GM12873 (cell line): ENCODE measurements at regions not wholly inside any gene's neighbourhood (a gene's known extent, or its start where the extent isn't known, plus 50 kb on each side); places are given as distances from the start of the nearest gene placed in this dataset.
A peak's percentile ranks its signal among the peaks of the same experiment; 100 is the strongest.

Source experiments
- TF ChIP-seq, protein P1 (sequence below): IDR thresholded peaks from 2 replicates; pipeline ENCODE4 v1.5.1; 2012; ENCODE audit warnings: low read depth, mild to moderate bottlenecking, moderate library complexity, low read length, control low read depth; ENCODE audit not compliant: insufficient read depth; ENCODE audit errors: missing control alignments

DNA sequence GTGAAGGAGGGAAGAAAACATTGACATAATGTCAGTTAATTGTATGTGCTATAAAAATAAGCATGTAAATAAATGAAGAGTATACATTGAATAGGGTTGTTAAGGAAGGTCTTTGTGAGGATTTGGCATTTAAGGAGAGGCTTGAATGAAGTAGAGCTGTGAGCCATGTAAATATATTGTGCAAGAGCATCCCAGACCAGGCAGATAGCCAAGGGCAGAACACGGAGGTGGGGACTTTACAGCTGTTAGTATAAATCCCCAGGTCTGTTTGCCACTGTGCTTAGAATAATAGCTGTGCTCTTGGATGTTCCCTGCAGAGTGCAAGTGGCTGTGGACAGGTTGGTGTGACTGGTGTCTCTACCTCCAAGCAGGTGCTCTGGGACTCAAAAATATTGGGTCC is 211.7 kb downstream of the LRRC70 start:
- TF ChIP-seq, protein P1, sequence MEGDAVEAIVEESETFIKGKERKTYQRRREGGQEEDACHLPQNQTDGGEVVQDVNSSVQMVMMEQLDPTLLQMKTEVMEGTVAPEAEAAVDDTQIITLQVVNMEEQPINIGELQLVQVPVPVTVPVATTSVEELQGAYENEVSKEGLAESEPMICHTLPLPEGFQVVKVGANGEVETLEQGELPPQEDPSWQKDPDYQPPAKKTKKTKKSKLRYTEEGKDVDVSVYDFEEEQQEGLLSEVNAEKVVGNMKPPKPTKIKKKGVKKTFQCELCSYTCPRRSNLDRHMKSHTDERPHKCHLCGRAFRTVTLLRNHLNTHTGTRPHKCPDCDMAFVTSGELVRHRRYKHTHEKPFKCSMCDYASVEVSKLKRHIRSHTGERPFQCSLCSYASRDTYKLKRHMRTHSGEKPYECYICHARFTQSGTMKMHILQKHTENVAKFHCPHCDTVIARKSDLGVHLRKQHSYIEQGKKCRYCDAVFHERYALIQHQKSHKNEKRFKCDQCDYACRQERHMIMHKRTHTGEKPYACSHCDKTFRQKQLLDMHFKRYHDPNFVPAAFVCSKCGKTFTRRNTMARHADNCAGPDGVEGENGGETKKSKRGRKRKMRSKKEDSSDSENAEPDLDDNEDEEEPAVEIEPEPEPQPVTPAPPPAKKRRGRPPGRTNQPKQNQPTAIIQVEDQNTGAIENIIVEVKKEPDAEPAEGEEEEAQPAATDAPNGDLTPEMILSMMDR = no peak

DNA sequence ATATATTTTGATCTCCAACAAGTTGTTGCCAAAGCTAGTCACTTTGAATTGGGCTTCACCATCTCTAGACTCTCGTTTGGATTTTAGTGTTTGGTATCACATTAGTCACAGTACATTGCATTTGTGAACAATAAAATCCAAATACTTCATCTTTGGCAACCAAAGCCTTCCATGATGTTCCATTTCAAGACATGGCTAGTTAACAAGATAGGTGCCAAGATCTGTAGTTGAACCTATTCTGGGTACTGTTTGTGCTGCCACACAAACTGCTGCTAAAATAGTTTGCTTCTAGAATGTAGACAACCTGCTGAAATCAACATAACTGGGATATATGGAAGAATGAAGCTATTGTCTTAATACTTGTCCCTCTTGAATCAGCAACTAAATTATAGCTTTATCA is 207.5 kb downstream of the LRRC70 start:
- TF ChIP-seq, protein P1 = no peak

DNA sequence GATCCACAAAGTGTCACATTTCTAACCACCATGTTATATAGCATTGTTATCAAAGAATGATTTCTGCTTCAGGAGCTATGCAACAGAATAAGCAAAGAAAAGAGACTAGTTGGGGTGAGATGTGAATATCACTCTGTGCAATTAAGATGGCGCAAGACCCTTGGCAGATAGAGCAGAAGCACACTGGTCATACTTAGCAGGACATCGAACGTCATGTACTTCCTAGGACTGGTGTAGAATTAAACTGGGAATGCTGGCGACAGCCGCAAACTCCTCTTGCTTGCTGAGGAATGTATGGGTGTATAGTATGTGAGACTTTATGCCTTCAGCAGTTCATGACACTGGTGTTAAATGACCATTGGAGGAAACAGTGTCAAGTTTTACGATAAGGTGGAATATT is 207.0 kb downstream of the LRRC70 start:
- TF ChIP-seq, protein P1 = no peak

DNA sequence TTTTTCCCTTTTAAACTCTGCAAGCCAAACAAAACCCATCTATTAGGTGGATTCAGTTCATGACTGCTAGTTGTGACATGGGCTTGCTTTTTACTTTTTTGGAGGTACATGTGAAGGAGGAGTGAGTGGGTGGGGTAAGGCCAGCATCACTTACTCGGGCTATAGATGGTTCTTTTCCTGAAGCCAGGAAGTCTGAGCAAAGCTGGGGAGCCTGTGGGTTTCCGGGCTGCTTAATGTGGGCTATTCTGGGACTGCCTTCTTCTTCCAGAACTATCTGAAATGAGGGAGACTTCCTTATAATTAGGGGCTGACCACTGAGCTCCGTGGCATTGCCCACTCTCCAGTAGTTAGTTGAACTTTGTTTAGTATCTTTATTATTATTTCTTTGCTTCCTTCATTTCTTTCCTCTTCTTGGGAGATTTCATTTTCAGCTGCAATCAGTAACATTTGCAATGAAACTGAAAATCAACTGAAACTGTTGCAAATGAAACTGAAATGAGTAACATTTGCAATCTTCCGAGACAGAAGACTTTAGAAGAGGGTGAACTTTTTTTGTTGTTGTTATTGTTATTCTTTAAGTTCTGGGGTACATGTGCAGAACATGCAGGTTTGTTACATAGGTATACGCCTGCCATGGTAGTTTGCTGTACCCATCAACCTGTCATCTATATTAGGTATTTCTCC is 204.9 kb downstream of the LRRC70 start:
- TF ChIP-seq, protein P1 = no peak

DNA sequence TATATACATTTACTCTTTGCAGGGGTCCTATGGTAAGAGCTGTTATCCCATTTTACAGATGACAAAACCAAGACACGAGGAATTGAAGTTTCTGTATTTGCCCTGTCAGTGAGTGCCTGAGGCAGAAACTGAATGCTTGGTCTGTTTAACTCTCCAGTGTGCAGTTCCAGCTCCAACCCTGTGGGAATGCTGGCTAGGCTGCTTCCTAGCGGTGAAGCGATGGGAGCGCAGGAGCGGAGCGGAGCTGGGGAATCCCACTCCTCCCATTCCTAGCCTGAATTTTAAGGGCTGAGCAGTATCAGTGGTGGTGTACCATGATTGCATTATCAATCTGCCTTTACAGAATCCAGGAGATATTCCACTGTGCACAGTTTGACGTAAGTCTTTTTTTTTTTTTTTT is 202.3 kb downstream of the LRRC70 start:
- TF ChIP-seq, protein P1 = no peak

DNA sequence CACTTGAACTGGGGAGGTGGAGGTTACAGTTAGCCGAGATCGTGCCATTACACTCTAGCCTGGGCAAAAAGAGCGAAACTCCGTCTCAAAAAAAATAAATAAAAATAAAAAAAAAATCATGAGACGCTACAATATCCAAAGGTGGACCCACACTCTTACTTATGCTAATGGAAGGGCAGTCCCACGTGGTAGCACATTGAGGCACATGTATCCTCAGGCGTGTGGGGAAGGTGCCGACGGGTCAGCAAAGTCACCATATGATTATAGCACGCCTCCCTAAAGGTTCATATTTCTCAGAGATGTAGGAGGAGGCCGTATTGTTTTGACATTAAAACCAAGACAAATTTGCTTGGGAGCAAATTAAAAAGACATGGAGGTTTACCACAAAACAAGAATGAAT is 201.6 kb downstream of the LRRC70 start:
- TF ChIP-seq, protein P1 = no peak

DNA sequence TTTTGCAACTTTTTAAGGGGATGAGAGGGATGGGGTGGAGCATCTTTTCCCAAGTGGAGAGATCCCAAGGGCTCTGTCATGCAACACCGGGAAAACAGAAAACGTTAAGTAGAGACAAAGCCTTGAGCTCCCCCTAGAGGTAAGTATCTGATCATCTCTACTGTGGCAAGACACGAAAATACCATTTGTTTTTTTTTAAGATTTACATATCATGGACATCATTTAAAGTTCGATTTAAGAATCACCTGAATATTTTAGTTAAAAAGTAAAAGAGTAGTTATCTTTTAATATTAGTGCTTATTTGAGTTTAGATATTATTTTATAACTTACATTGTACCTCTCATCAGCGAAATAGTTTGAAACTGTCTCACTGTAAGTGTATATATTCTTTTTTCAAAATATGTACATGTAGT is 200.4 kb downstream of the LRRC70 start:
- TF ChIP-seq, protein P1 = peak; percentile 75
